GM18511 (cell line): ENCODE measurements at regions not wholly inside any gene's neighbourhood (a gene's known extent, or its start where the extent isn't known, plus 50 kb on each side); places are given as distances from the start of the nearest gene placed in this dataset.

ENCODE experiments used
- ATAC-seq: cut with Tn5 transposase; IDR thresholded peaks from one replicate; pipeline ENCODE4 v1.9.1; 2021; ENCODE audit warnings: mild to moderate bottlenecking, moderate library complexity; ENCODE audit not compliant: unreplicated experiment

GRCh38 chr6:90932351-90932750 is 345.5 kb upstream of the MAP3K7 start:
- ATAC-seq = no peak

- ATAC-seq = no peak
Measured at GRCh38 chr6:90928051-90928450, 341.2 kb upstream of the MAP3K7 start.

- ATAC-seq = no peak
Measured at GRCh38 chr6:90925726-90926125, 338.9 kb upstream of the MAP3K7 start.

GRCh38 chr6:90922325-90922724 is 335.5 kb upstream of the MAP3K7 start:
- no peak for ATAC-seq

- no peak for ATAC-seq
Measured at GRCh38 chr6:90918361-90918760, 331.5 kb upstream of the MAP3K7 start.

GRCh38 chr6:90917376-90917775 is 330.5 kb upstream of the MAP3K7 start:
- no peak for ATAC-seq

- ATAC-seq = no peak
Measured at GRCh38 chr6:90916968-90917367, 330.1 kb upstream of the MAP3K7 start.

- no peak for ATAC-seq
Measured at GRCh38 chr6:90915224-90915915, 328.5 kb upstream of the MAP3K7 start.

- ATAC-seq = no peak
Measured at GRCh38 chr6:90914312-90914711, 327.4 kb upstream of the MAP3K7 start.

GRCh38 chr6:90913266-90913960 is 326.5 kb upstream of the MAP3K7 start:
- ATAC-seq = no peak

GRCh38 chr6:90911642-90912041 is 324.8 kb upstream of the MAP3K7 start:
- no peak for ATAC-seq

- ATAC-seq = no peak
Measured at GRCh38 chr6:90910893-90911292, 324.0 kb upstream of the MAP3K7 start.

- ATAC-seq = no peak
Measured at GRCh38 chr6:90907931-90908655, 321.2 kb upstream of the MAP3K7 start.

- ATAC-seq = no peak
Measured at GRCh38 chr6:90905351-90905750, 318.5 kb upstream of the MAP3K7 start.

- ATAC-seq = no peak
Measured at GRCh38 chr6:90900034-90900433, 313.2 kb upstream of the MAP3K7 start.

GRCh38 chr6:90898763-90899162 is 311.9 kb upstream of the MAP3K7 start:
- ATAC-seq = no peak

- no peak for ATAC-seq
Measured at GRCh38 chr6:90896075-90896547, 309.2 kb upstream of the MAP3K7 start.

- ATAC-seq = no peak
Measured at GRCh38 chr6:90895299-90896074, 308.6 kb upstream of the MAP3K7 start.

GRCh38 chr6:90894285-90895130 is 307.6 kb upstream of the MAP3K7 start:
- ATAC-seq = no peak

GRCh38 chr6:90893400-90893799 is 306.5 kb upstream of the MAP3K7 start:
- no peak for ATAC-seq
